Testis (tissue), 2 donors: ENCODE measurements at regions not wholly inside any gene's neighbourhood (a gene's known extent, or its start where the extent isn't known, plus 50 kb on each side); places are given as distances from the start of the nearest gene placed in this dataset.

Experiments used
- POLR2A ChIP-seq: fragments of 450-650 bp; IDR thresholded peaks from one replicate; pipeline ENCODE4 v1.6.1; 2017; ENCODE audit warnings: antibody characterized with exemption, mild to moderate bottlenecking, moderate library complexity
- TF ChIP-seq, protein P1 (sequence below), 3 experiments: fragments of 450-650 bp in 2 of 3; fragments of 200-600 bp in 1 of 3; sonication (generic) in 1 of 3; IDR thresholded peaks; one replicate each; pipeline ENCODE4 v1.5.1; 2016 to 2019; ENCODE audit warnings: antibody characterized with exemption in 3 of 3, mild to moderate bottlenecking in 2 of 3, moderate library complexity in 1 of 3

DNA sequence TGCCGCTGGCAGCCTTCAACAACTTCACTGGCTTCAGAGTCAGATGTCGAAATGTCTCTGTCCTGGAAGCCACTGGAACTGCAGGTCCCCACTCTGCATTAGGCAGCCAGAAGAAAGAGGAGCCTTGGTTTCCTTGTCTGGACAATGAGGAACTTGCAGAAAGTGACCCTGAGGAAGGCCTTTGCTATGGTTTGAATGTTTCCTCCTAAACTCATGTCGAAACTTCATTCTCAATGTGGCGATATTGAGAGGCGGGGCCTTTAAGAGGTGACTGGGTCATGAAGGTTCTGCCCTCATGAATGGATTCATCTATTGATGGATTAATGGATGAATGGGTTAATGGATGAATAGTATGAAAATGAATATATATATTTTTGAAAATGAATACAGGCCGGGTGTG, 61.6 kb upstream of the GPR26 start:
- TF ChIP-seq POLR2A: no peak
- TF ChIP-seq, protein P1, sequence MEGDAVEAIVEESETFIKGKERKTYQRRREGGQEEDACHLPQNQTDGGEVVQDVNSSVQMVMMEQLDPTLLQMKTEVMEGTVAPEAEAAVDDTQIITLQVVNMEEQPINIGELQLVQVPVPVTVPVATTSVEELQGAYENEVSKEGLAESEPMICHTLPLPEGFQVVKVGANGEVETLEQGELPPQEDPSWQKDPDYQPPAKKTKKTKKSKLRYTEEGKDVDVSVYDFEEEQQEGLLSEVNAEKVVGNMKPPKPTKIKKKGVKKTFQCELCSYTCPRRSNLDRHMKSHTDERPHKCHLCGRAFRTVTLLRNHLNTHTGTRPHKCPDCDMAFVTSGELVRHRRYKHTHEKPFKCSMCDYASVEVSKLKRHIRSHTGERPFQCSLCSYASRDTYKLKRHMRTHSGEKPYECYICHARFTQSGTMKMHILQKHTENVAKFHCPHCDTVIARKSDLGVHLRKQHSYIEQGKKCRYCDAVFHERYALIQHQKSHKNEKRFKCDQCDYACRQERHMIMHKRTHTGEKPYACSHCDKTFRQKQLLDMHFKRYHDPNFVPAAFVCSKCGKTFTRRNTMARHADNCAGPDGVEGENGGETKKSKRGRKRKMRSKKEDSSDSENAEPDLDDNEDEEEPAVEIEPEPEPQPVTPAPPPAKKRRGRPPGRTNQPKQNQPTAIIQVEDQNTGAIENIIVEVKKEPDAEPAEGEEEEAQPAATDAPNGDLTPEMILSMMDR (IDR thresholded peaks at IDR 0.05): no peak
